SK-N-SH (cell line): ENCODE measurements at regions not wholly inside any gene's neighbourhood (a gene's known extent, or its start where the extent isn't known, plus 50 kb on each side); places are given as distances from the start of the nearest gene placed in this dataset.

Source experiments
- CHD2 ChIP-seq: fragments of 150-350 bp; IDR thresholded peaks from 2 replicates; pipeline ENCODE4 v1.6.1; 2018; ENCODE audit warnings: low read length; ENCODE audit not compliant: partially characterized antibody
- CTCF ChIP-seq: fragments of 200-600 bp; sonication (generic); IDR thresholded peaks from 2 replicates; pipeline ENCODE4 v1.6.1; 2017; ENCODE audit warnings: antibody characterized with exemption, mild to moderate bottlenecking, moderate library complexity
- ELF1 ChIP-seq: IDR thresholded peaks from 2 replicates; pipeline ENCODE4 v1.4.0; 2012
- EP300 ChIP-seq, 2 experiments: IDR thresholded peaks; 2 replicates each; pipeline versions ENCODE4 v1.4.0 to v1.6.1; 2012; ENCODE audit warnings: borderline replicate concordance in 1 of 2, low read depth in 1 of 2, low read length in 1 of 2
- EZH2phosphoT487 ChIP-seq: fragments of 200-600 bp; sonication (generic); IDR thresholded peaks from 2 replicates; pipeline ENCODE4 v1.6.1; 2017; ENCODE audit warnings: low read depth, mixed run types, mild to moderate bottlenecking, antibody characterized with exemption, moderate library complexity, borderline replicate concordance
- GABPA ChIP-seq: IDR thresholded peaks from 2 replicates; pipeline ENCODE4 v1.4.0; 2012; ENCODE audit warnings: low read depth, mild to moderate bottlenecking
- JUND ChIP-seq: IDR thresholded peaks from 2 replicates; pipeline ENCODE4 v1.4.0; 2012
- MAX ChIP-seq: IDR thresholded peaks from 2 replicates; pipeline ENCODE4 v1.4.0; 2012; ENCODE audit warnings: low read depth
- MXI1 ChIP-seq: IDR thresholded peaks from 2 replicates; pipeline ENCODE4 v1.6.1; 2012; ENCODE audit warnings: mild to moderate bottlenecking, low read depth, low read length, improper control_type of control experiment
- POLR2AphosphoS5 ChIP-seq: IDR thresholded peaks from 2 replicates; pipeline ENCODE4 v1.6.1; 2012; ENCODE audit warnings: low read depth, low read length
- REST ChIP-seq: IDR thresholded peaks from 2 replicates; pipeline ENCODE4 v1.6.1; 2012; ENCODE audit warnings: mild to moderate bottlenecking, low read depth, low read length, moderate library complexity
- RFX5 ChIP-seq: IDR thresholded peaks from 2 replicates; pipeline ENCODE4 v1.6.1; 2012; ENCODE audit warnings: mild to moderate bottlenecking, improper control_type of control experiment, low read length
- TEAD4 ChIP-seq: IDR thresholded peaks from 2 replicates; pipeline ENCODE4 v1.4.0; 2012; ENCODE audit warnings: mild to moderate bottlenecking, borderline replicate concordance; ENCODE audit not compliant: insufficient read depth
- USF1 ChIP-seq: IDR thresholded peaks from 2 replicates; pipeline ENCODE4 v1.4.0; 2012; ENCODE audit warnings: low read depth, borderline replicate concordance

- TF ChIP-seq CTCF: no peak
- TF ChIP-seq JUND: no peak
- TF ChIP-seq EP300 (IDR thresholded peaks at IDR 0.05; ENCODE audit: borderline replicate concordance in 1 of 2, low read depth in 1 of 2, low read length in 1 of 2): no peak
- no peak for TF ChIP-seq USF1
- TF ChIP-seq POLR2AphosphoS5: no peak
- TF ChIP-seq CHD2: no peak
- no peak for TF ChIP-seq ELF1
- no peak for TF ChIP-seq TEAD4
- TF ChIP-seq GABPA: no peak
- TF ChIP-seq RFX5: no peak
- TF ChIP-seq MXI1: no peak
- no peak for TF ChIP-seq REST
- no peak for TF ChIP-seq MAX
- TF ChIP-seq EZH2phosphoT487: no peak
Measured at GRCh38 chr17:74134991-74135390, 68.5 kb upstream of the RPL38 start.
